GM10266 (cell line): ENCODE measurements at regions not wholly inside any gene's neighbourhood (a gene's known extent, or its start where the extent isn't known, plus 50 kb on each side); places are given as distances from the start of the nearest gene placed in this dataset.

Experiments
- DNase-seq: peaks from one replicate; pipeline ENCODE4 v3.0.0; 2012; ENCODE audit errors: extremely low spot score
- CTCF ChIP-seq: IDR thresholded peaks from 2 replicates; pipeline ENCODE4 v1.5.1; 2012; ENCODE audit warnings: mild to moderate bottlenecking, low read depth; ENCODE audit not compliant: control insufficient read depth, insufficient read depth; ENCODE audit errors: missing control alignments

GRCh38 chr10:121096617-121097431, 245.7 kb downstream of the WDR11 start:
- DNase-seq: no peak
- no peak for TF ChIP-seq CTCF

GRCh38 chr10:121098211-121098610, 247.0 kb downstream of the WDR11 start:
- no peak for TF ChIP-seq CTCF

GRCh38 chr10:121098751-121099150, 247.6 kb downstream of the WDR11 start:
- no peak for DNase-seq
- no peak for TF ChIP-seq CTCF

More at GRCh38 chr10:121098211-121098610, 247.0 kb downstream of the WDR11 start:
- no peak for DNase-seq

GRCh38 chr10:121099181-121099580, 248.0 kb downstream of the WDR11 start:
- no peak for DNase-seq
- no peak for TF ChIP-seq CTCF

GRCh38 chr10:121099592-121099991, 248.4 kb downstream of the WDR11 start:
- no peak for TF ChIP-seq CTCF
- no peak for DNase-seq

- no peak for DNase-seq
- no peak for TF ChIP-seq CTCF
Observed at GRCh38 chr10:121101561-121101960, 250.4 kb downstream of the WDR11 start.

GRCh38 chr10:121102706-121103105, 251.5 kb downstream of the WDR11 start:
- no peak for DNase-seq
- no peak for TF ChIP-seq CTCF
